HS-5 (cell line): ENCODE measurements at regions not wholly inside any gene's neighbourhood (a gene's known extent, or its start where the extent isn't known, plus 50 kb on each side); places are given as distances from the start of the nearest gene placed in this dataset.
"Not testable (repeated sequence)": the region's sequence is repeated elsewhere in the genome, so short reads cannot be mapped to it uniquely, and the experiment has no call there.

Source experiments
- DNase-seq: peaks from one replicate; pipeline ENCODE4 v3.0.0-alpha.2; 2012; ENCODE audit warnings: low read depth

GRCh38 chr9:745761-746380 lies 95.6 kb upstream of the DMRT1 start:
- DNase-seq = no peak

- no peak for DNase-seq
Measured at GRCh38 chr9:746661-747434, 94.6 kb upstream of the DMRT1 start.

- DNase-seq = no peak
Measured at GRCh38 chr9:747567-747966, 93.9 kb upstream of the DMRT1 start.

GRCh38 chr9:748861-749497 lies 92.5 kb upstream of the DMRT1 start:
- DNase-seq = no peak

- no peak for DNase-seq
Measured at GRCh38 chr9:749716-750115, 91.8 kb upstream of the DMRT1 start.

GRCh38 chr9:750249-750967 lies 91.1 kb upstream of the DMRT1 start:
- DNase-seq = no peak

- DNase-seq = no peak
Measured at GRCh38 chr9:751137-752051, 90.1 kb upstream of the DMRT1 start.

- peak; percentile 90 for DNase-seq
Measured at GRCh38 chr9:752201-752600, 89.3 kb upstream of the DMRT1 start.

- DNase-seq = no peak
Measured at GRCh38 chr9:752681-753200, 88.8 kb upstream of the DMRT1 start.

GRCh38 chr9:753734-754133 lies 87.8 kb upstream of the DMRT1 start:
- DNase-seq = not testable (repeated sequence)

GRCh38 chr9:754150-754931 lies 87.2 kb upstream of the DMRT1 start:
- DNase-seq = no peak

GRCh38 chr9:755454-756381 lies 85.8 kb upstream of the DMRT1 start:
- peak; percentile 91 for DNase-seq

- DNase-seq = no peak
Measured at GRCh38 chr9:757246-757881, 84.1 kb upstream of the DMRT1 start.

- DNase-seq = no peak
Measured at GRCh38 chr9:758146-758545, 83.4 kb upstream of the DMRT1 start.

GRCh38 chr9:759541-759940 lies 82.0 kb upstream of the DMRT1 start:
- no peak for DNase-seq

- DNase-seq = no peak
Measured at GRCh38 chr9:759983-760736, 81.3 kb upstream of the DMRT1 start.

- DNase-seq = no peak
Measured at GRCh38 chr9:761176-761792, 80.2 kb upstream of the DMRT1 start.
